ENCODE measurements at regions not wholly inside any gene's neighbourhood (a gene's known extent, or its start where the extent isn't known, plus 50 kb on each side); places are given as distances from the start of the nearest gene placed in this dataset.
A peak's percentile ranks its signal among the peaks of the same experiment; 100 is the strongest.

- DNase-seq = no peak
- intact Hi-C loops (cut with DNase I) = no loop called here
These were observed 1393.9 kb downstream of the ARAP2 start for GRCh38 chr4:34850421-34850820.

DNA sequence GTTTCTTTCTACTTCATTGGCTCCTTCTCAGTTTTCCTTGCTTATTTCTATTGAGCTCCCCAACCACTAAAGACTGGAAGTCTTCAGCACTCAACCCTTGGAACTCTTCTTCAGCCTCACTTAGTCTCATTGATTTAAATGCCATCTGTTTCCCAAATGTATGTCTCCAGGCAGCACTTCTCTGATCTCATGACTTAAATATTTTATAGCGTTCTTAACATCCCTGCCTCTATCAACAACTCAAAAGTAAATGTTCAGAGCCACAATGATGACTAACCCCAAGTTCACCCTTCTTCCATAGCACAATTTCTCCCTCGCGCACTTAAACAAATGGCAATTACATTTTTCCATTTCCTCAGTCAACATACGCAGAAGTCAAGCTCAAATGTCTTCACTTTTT, 1393.3 kb downstream of the ARAP2 start:
- no peak for DNase-seq
- intact Hi-C loops (cut with DNase I) = no loop called here

DNA sequence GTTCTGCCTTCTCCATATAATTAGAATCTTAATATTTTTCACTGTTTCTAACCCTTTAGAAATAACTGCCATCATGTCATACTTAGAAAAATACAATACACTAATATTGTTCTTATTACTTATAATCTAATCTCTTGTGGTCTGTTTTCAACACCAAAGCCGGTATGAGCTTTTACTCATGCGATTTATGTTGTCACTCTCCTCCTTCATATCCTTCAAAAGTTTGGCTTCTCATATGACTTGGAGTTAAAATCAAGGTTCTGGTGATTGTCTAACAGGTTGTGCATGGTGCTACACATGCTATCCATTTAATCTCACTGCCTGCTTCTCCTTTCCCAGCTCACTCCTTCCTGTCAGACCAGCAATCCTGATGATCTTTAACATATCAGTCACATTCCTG, 1392.9 kb downstream of the ARAP2 start:
- intact Hi-C loops (cut with DNase I) = no loop called here

GRCh38 chr4:34854451-34854850, 1389.9 kb downstream of the ARAP2 start:
- peak in 1 of 10 donors; percentile 43 for DNase-seq
- intact Hi-C loops (cut with DNase I) = no loop called here

More for the DNA sequence above, 1392.9 kb downstream of the ARAP2 start:
- DNase-seq = no peak

GRCh38 chr4:34861666-34862065, 1382.6 kb downstream of the ARAP2 start:
- DNase-seq = no peak
- intact Hi-C loops (cut with DNase I) = no loop called here

- DNase-seq = no peak
- intact Hi-C loops (cut with DNase I) = no loop called here
These were observed 1365.4 kb downstream of the ARAP2 start for GRCh38 chr4:34878961-34879360.

DNA sequence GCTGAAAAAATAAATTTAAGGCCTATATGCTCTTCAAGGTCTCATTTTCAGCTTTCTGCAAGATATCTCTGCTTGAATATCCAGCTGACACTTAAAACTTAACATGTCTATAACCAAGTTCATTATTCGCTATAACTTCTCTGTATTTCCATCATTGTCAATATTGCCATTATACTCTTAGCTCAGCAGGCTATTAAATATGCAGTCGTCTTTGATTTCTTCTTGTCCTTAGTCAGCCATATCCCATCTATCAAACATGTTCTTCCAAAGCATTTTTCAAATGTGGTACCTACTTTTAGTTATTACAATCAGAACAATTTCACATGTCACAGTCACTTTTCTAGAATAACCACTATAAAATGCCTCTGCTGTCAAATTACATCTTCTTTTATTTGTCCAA, 1364.1 kb downstream of the ARAP2 start:
- no peak for DNase-seq
- intact Hi-C loops (cut with DNase I) = no loop called here

DNA sequence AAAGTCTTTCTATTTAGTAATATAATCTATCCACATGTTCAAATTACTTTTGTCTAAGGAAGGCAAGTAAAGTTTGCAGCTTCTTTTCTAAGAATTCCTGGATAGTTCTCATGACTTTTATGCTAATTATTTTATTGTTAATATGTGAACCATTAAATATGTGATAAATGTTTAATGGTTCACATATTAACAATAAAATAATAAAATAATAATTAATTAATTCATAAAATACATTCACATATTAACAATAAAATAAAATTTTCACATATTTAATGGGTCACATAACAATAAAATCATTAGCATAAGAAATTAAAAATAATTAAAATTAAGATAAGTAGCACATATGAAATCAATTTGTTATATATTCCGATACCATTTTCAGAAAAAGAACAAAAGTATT, 1352.4 kb downstream of the ARAP2 start:
- intact Hi-C loops (cut with DNase I) = no loop called here
- no peak for DNase-seq

- intact Hi-C loops (cut with DNase I) = no loop called here
These were observed 1350.9 kb downstream of the ARAP2 start for GRCh38 chr4:34893382-34893781.

DNA sequence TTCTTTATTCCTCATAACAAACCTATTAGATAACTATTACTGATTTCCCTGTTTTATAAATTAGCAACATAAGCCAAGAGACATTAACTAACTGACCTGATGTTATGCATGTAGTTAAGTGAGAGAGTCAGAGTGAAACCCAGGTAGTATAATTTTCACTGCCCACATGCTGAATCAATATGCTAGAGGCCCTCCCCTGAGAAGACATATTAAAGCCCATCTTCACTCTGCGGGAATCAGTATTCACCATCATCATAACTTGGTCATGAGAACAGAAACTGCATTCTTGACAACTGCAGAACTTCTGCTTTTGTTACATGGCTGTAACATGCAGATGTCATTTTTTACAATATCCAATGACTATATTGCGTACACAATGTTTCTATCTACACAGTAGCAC, 1324.3 kb downstream of the ARAP2 start:
- intact Hi-C loops (cut with DNase I) = no loop called here

More at GRCh38 chr4:34893382-34893781, 1350.9 kb downstream of the ARAP2 start:
- no peak for DNase-seq

DNA sequence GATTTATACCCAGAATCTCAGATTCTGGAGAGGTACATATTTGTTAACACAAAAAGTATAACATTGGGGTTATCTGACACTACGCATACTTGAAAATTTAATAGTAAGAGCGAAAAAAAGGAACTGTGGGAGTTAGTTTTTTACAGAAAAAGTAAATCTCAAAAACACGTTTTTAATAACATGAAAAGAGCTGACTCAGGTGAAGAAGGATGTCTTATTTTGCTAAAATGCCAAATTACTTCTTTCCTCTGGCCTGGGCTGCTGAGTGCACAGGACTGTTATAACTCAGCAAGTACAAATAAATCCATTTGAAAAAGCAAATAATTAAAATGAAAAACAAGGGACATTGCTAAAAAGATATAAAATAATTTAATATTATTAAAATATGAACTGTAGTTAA, 1322.9 kb downstream of the ARAP2 start:
- no peak for DNase-seq
- intact Hi-C loops (cut with DNase I) = no loop called here

More for the DNA sequence above, 1324.3 kb downstream of the ARAP2 start:
- DNase-seq = no peak

DNA sequence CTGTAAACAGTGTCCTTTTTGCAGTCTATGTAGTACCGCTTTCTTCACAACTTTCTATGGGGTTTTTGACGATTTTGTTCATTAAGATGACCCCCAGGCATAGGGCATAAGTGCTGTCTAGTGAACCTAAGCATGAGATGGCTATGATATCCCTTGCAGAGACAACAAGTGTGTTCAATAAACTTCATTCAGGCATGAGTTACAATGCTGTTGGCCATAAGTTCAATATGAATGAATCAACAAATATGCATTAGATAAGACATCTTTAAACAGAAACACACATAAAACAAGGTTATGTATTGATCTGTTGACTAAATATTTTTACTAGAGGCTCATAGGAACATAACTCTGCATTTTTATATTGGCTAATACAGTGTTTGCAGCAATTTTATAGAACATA, 1322.0 kb downstream of the ARAP2 start:
- intact Hi-C loops (cut with DNase I) = no loop called here
- no peak for DNase-seq

GRCh38 chr4:34932591-34932990, 1311.7 kb downstream of the ARAP2 start:
- intact Hi-C loops (cut with DNase I) = no loop called here
- DNase-seq = no peak

DNA sequence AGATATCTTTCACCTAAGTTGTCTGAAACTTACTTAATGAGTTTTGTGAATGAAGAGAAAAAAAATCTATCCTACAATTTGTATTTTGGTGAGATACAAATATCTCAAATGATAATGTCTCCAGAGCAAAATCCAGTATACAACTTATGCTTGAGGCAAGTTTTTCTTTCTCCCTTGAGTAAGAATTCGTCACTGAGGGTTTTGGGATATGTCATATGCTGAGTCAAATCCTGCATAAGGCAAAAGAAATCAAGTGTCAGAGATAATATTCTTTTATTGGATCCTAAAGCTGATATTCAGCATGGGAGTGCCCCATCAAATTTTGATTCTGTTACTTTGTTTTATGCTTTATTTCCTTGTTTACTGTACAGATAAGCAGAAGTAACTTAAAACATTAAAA, 1308.6 kb downstream of the ARAP2 start:
- intact Hi-C loops (cut with DNase I) = no loop called here
- no peak for DNase-seq

GRCh38 chr4:34939073-34939472, 1305.2 kb downstream of the ARAP2 start:
- DNase-seq = peak in 3 of 10 donors; percentile 45 to 69 (median 47)
- intact Hi-C loops (cut with DNase I) = no loop called here

- no peak for DNase-seq
- intact Hi-C loops (cut with DNase I) = no loop called here
These were observed 1300.5 kb downstream of the ARAP2 start for GRCh38 chr4:34943741-34944386.

- intact Hi-C loops (cut with DNase I) = no loop called here
- DNase-seq = peak in 1 of 10 donors; percentile 5
These were observed 1293.4 kb downstream of the ARAP2 start for GRCh38 chr4:34950926-34951325.

- intact Hi-C loops (cut with DNase I) = no loop called here
- DNase-seq = peak in 1 of 10 donors; percentile 55
These were observed 1291.0 kb downstream of the ARAP2 start for GRCh38 chr4:34953145-34953799.

- intact Hi-C loops (cut with DNase I) = no loop called here
- DNase-seq = no peak
These were observed 1279.7 kb downstream of the ARAP2 start for GRCh38 chr4:34964613-34965012.

DNA sequence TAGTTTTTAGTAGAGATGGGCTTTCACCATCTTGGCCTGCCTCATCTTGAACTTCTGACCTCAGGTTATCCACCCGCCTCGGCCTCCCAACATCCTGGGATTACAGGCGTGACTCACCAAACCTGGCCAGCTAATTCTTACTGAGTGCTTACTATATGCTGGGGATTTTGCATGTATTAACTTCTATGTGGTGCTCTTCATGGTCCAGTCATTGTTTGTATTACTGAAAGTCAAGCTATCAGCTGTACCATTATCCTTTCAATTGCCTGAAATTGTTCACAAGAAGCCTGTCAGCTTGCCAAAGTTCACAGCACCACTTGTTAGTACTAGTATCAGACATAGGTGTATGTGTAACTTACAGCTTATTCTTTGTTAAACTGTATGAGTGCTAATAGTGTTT, 1272.1 kb downstream of the ARAP2 start:
- intact Hi-C loops (cut with DNase I) = no loop called here
- no peak for DNase-seq

- DNase-seq = no peak
- intact Hi-C loops (cut with DNase I) = no loop called here
These were observed 1270.5 kb downstream of the ARAP2 start for GRCh38 chr4:34973650-34974312.

DNA sequence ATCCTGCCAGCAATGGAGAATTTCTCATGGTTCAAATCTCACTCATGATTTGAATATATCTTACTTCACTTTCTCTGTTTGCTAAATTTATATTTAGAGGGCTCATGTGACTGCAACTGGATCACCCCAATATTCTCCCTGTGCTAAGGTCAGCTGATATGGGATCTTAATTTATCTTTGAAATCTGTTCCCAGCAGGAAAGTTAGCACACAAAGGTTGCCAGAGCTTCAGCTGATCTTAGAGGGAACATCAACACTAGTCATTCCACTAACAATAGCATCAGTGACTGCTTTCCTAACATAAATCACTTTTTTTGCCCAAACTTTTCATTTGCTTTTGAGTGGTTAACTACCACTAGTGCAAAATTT, 1270.0 kb downstream of the ARAP2 start:
- intact Hi-C loops (cut with DNase I) = no loop called here
- DNase-seq = no peak
